ENCODE measurements at regions not wholly inside any gene's neighbourhood (a gene's known extent, or its start where the extent isn't known, plus 50 kb on each side); places are given as distances from the start of the nearest gene placed in this dataset.

DNA sequence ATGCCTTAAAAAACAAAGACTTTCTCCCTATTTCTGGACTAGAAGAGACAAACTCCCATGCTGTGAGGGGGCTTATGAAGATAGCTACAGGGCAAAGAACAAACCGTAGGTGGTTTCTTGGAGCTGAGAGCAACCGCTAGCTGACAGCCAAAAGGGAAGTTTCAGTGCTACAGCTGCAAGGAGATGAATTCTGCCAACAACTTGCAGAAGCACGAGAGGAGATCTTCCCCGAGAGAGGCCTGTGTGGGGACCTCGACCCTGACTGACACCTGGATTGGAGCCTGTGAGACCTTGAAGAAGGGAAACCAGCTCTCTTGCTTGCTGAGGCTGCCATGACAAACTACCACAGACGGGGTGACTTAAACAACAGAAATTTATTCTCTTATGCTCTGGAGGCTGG, 183.8 kb upstream of the VCX3A start:
- H3K4me3 ChIP-seq: no peak overlapping the region
- H3K27ac ChIP-seq: no peak overlapping the region
- no peaks in the 10 kb centered on the region for H3K4me1 ChIP-seq
- no peaks in the 10 kb centered on the region for H3K9me3 ChIP-seq
- no peaks in the 10 kb centered on the region for H3K36me3 ChIP-seq
- intact Hi-C loops (cut with DNase I; ENCODE audit: low total_unique reads): no loop called here
- no peak for DNase-seq
- TF ChIP-seq, protein P1, sequence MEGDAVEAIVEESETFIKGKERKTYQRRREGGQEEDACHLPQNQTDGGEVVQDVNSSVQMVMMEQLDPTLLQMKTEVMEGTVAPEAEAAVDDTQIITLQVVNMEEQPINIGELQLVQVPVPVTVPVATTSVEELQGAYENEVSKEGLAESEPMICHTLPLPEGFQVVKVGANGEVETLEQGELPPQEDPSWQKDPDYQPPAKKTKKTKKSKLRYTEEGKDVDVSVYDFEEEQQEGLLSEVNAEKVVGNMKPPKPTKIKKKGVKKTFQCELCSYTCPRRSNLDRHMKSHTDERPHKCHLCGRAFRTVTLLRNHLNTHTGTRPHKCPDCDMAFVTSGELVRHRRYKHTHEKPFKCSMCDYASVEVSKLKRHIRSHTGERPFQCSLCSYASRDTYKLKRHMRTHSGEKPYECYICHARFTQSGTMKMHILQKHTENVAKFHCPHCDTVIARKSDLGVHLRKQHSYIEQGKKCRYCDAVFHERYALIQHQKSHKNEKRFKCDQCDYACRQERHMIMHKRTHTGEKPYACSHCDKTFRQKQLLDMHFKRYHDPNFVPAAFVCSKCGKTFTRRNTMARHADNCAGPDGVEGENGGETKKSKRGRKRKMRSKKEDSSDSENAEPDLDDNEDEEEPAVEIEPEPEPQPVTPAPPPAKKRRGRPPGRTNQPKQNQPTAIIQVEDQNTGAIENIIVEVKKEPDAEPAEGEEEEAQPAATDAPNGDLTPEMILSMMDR (IDR thresholded peaks at IDR 0.05 in 8 of 11, conservative IDR thresholded peaks at IDR 0.05 in 3 of 11): no peak
- TF ChIP-seq POLR2AphosphoS5 (IDR thresholded peaks at IDR 0.05) (no peak), POLR2A (IDR thresholded peaks at IDR 0.05) (no peak)
- no peaks in the 10 kb centered on the region for H3K27me3 ChIP-seq (replicated peaks in 1 of 7)
- 31 to 75% (median 72%) methylated on average over 5 to 6 of the region's 6 CpGs for WGBS, 5 donors

DNA sequence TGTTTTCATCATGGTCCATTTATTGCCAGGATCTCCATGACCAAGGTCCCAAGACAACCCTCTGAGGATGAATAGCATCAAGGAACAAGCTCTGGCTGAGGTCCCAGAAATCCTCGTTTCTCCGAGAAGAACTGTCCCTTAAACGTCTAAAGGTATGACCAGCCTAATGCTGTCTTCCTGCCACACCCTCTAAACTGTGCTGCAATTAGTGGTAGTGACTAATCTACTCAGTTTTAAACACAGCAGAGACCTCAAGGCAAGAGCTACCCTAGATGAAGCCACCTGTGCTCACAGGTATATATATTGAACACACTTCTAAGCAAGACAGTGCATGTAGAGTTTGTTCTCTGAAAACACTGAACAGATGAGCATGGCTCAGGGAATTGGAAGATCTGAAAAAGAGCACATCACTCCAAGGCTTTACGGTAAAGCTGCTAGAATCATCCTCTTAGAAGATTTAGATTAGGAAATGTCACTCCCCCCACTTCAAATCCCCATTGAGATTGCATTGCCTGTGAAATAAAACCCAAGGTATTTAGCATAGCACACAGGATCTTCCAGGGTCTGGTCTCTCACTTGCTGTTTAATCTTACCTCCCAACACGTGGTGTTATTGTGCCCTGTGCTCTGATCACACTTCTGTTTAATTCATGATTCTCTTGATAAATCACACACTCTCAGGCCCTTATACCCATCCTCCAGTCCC, 173.9 kb upstream of the VCX3A start:
- Histone ChIP-seq H3K36me3 (no peaks in the 10 kb centered on the region), H3K27me3 (replicated peaks in 1 of 7) (no peaks in the 10 kb centered on the region), H3K27ac (no peak overlapping the region), H3K9me3 (no peaks in the 10 kb centered on the region), H3K4me1 (no peaks in the 10 kb centered on the region), H3K4me3 (no peak overlapping the region)
- TF ChIP-seq POLR2A (IDR thresholded peaks at IDR 0.05) (no peak), POLR2AphosphoS5 (IDR thresholded peaks at IDR 0.05) (no peak)
- TF ChIP-seq, protein P1 (IDR thresholded peaks at IDR 0.05 in 8 of 11, conservative IDR thresholded peaks at IDR 0.05 in 3 of 11): no peak
- whole genome bisulfite sequencing, 5 donors: 78 to 84% (median 81%) methylated on average over 5 of the region's 5 CpGs
- intact Hi-C loops (cut with DNase I; ENCODE audit: low total_unique reads): no loop called here
- DNase-seq: no peak

DNA sequence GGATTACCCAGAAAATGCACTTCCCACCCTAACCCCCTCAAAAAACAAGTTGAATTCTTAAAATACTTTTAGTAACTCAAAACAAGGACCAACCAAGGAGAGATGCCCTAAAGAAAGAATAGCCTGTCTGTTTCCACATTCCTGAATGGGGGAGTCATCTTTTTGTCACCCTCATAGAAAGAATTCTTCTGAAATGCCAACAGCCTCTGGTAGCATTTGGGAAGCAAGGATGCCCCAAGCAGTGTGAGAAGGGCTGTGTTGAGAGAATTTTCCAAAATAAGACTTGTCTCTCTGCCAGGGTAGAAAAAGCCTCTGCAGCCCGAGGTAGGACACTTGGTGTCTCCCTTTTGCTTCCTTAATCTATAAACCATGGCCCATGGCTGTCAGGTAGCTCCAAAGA, 173.1 kb upstream of the VCX3A start:
- H3K36me3 ChIP-seq: no peaks in the 10 kb centered on the region
- 38 to 72% (median 42%) methylated on average over 1 of the region's 1 CpG for WGBS, 5 donors

DNA sequence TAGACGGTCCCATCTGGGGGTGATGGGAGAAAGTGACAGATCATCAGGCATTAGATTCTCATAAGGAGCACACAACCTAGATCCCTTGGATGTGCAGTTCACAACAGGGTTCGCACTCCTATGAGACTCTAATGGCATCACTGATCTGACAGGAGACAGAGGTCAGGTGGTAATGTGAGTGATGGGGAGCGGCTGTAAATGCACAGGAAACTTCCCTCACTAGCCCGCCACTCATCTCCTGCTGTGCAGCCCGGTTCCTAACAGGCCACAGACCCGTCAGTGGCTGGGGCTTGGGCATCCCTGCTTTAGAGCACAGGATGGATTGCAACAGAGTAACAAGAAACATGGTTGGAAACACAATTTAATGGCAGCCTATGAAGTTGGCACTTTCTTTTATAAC, 172.6 kb upstream of the VCX3A start:
- 71 to 100% (median 83%) methylated on average over 3 to 6 of the region's 6 CpGs for WGBS, 5 donors
- no peak for TF ChIP-seq POLR2AphosphoS5 (IDR thresholded peaks at IDR 0.05)
- TF ChIP-seq POLR2A (IDR thresholded peaks at IDR 0.05): no peak
- TF ChIP-seq, protein P1 (IDR thresholded peaks at IDR 0.05 in 8 of 11, conservative IDR thresholded peaks at IDR 0.05 in 3 of 11): no peak
- DNase-seq: no peak
- H3K4me3 ChIP-seq: no peak overlapping the region
- H3K4me1 ChIP-seq: no peaks in the 10 kb centered on the region
- no peaks in the 10 kb centered on the region for H3K36me3 ChIP-seq
- H3K27me3 ChIP-seq (replicated peaks in 1 of 7): no peaks in the 10 kb centered on the region
- intact Hi-C loops (cut with DNase I; ENCODE audit: low total_unique reads): no loop called here
- H3K27ac ChIP-seq: no peak overlapping the region
- no peaks in the 10 kb centered on the region for H3K9me3 ChIP-seq

More for the DNA sequence above, 173.1 kb upstream of the VCX3A start:
- Histone ChIP-seq H3K4me3 (no peak overlapping the region), H3K27ac (no peak overlapping the region), H3K4me1 (no peaks in the 10 kb centered on the region), H3K9me3 (no peaks in the 10 kb centered on the region), H3K27me3 (replicated peaks in 1 of 7) (no peaks in the 10 kb centered on the region)
- DNase-seq: no peak
- intact Hi-C loops (cut with DNase I; ENCODE audit: low total_unique reads): no loop called here
- TF ChIP-seq POLR2A (IDR thresholded peaks at IDR 0.05) (no peak), POLR2AphosphoS5 (IDR thresholded peaks at IDR 0.05) (no peak)
- TF ChIP-seq, protein P1 (IDR thresholded peaks at IDR 0.05 in 8 of 11, conservative IDR thresholded peaks at IDR 0.05 in 3 of 11): no peak
